Lower lobe of right lung (tissue), 2 donors: ENCODE measurements at regions not wholly inside any gene's neighbourhood (a gene's known extent, or its start where the extent isn't known, plus 50 kb on each side); places are given as distances from the start of the nearest gene placed in this dataset.
"Not testable (repeated sequence)": the region's sequence is repeated elsewhere in the genome, so short reads cannot be mapped to it uniquely, and the experiment has no call there.

Experiments used
- ATAC-seq, 2 donors: fragments of 200-7000 bp; cut with Tn5 transposase; one replicate each; pipeline ENCODE4 v1.9.1; 2020 to 2022; ENCODE audit warnings: mild to moderate bottlenecking in 2 of 2, moderate library complexity in 2 of 2
- DNase-seq: peaks from one replicate; pipeline ENCODE4 v3.0.0-alpha.2; 2020
- H3K27ac ChIP-seq: fragments of 200-600 bp; one replicate; pipeline ENCODE4 v1.8.0; 2022
- H3K27me3 ChIP-seq: fragments of 200-600 bp; one replicate; pipeline ENCODE4 v1.8.0; 2022; ENCODE audit warnings: low read depth
- H3K36me3 ChIP-seq: fragments of 200-600 bp; one replicate; pipeline ENCODE4 v1.8.0; 2022; ENCODE audit warnings: mild to moderate bottlenecking
- H3K4me1 ChIP-seq: fragments of 200-600 bp; one replicate; pipeline ENCODE4 v1.8.0; 2022
- H3K4me3 ChIP-seq: fragments of 200-600 bp; one replicate; pipeline ENCODE4 v1.8.0; 2022; ENCODE audit warnings: mild to moderate bottlenecking
- H3K9me3 ChIP-seq: fragments of 200-600 bp; one replicate; pipeline ENCODE4 v1.8.0; 2022
- CTCF ChIP-seq: fragments of 200-600 bp; IDR thresholded peaks from one replicate; pipeline ENCODE4 v1.8.0; 2022; ENCODE audit warnings: antibody characterized with exemption, mild to moderate bottlenecking
- intact Hi-C: fragments of 100-400 bp; cut with DNase I; formaldehyde crosslinking; loops from one replicate; pipeline ENCODE4 v1.11.0; 2022
- donor health status: DM: no; HTN: yes; CAD: no; lungs with severe emphysema.

DNA sequence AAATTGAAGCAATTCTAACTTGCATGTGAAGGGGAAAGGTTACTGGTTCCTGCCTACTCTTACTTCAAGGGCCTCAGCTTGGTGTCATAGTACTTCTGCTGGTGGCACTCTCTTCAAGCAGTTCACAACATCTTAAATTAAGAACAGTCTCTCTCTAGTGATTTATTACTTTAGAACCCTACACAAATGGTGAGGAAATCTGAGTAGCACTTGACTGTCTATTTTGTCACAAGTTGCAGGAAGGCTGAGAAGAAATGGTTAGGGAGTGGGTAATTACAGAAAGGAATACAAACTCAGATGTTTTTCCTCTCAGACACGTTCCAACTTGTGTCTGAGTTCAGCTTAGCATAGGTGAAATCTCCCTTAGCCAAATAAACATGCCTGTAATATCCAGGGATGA, 242.3 kb upstream of the GRIA3 start:
- Histone ChIP-seq H3K9me3 (no peaks in the 10 kb centered on the region), H3K27me3 (no peaks in the 10 kb centered on the region), H3K4me3 (no peak overlapping the region), H3K36me3 (no peaks in the 10 kb centered on the region), H3K4me1 (no peaks in the 10 kb centered on the region), H3K27ac (no peak overlapping the region)
- intact Hi-C loops: no loop called here
- ATAC-seq (no peak), DNase-seq (no peak)
- TF ChIP-seq CTCF: no peak

DNA sequence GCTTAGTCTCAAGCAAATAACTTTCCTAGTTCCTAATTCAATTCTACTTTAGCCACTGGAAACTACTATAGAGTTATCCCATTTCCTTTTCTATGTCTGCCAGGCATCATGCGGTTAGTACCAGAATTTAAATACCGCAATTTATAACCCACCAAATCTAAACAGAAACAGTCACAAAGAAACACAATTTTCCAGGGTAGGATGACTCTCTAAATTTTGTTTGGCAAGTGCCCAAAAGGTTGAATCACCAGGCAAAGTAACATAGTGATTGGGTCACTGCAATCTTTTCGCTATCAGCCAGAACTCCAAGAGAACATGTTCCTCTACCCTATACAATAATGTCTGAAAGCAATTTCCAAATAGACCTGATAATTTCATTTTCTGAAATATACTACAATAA, 240.2 kb upstream of the GRIA3 start:
- intact Hi-C loops: no loop called here
- H3K9me3 ChIP-seq: no peaks in the 10 kb centered on the region
- no peak for TF ChIP-seq CTCF

DNA sequence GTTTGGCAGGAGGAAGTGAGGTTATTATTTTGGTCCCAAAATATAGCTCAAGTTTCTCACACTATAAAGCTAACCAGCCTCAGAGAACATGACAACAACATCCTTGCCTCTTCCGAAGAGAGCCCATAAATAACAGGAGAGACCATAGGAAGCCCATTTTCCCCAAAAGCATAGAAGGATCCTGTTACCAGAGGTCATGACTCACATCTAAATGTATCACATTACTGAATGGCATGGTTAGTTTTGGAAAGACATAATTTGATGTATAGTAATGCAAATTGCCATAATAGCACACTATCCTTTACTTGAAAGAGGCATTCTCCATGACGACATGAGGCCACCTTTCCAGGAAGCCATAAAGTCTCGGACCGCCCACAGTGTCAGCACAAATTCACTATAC, 238.8 kb upstream of the GRIA3 start:
- DNase-seq: no peak
- H3K27ac ChIP-seq: no peak overlapping the region
- intact Hi-C loops: no loop called here

More for the DNA sequence above, 240.2 kb upstream of the GRIA3 start:
- no peak for ATAC-seq
- Histone ChIP-seq H3K4me1 (no peaks in the 10 kb centered on the region), H3K4me3 (no peak overlapping the region), H3K27me3 (no peaks in the 10 kb centered on the region), H3K27ac (no peak overlapping the region), H3K36me3 (no peaks in the 10 kb centered on the region)
- DNase-seq: no peak

DNA sequence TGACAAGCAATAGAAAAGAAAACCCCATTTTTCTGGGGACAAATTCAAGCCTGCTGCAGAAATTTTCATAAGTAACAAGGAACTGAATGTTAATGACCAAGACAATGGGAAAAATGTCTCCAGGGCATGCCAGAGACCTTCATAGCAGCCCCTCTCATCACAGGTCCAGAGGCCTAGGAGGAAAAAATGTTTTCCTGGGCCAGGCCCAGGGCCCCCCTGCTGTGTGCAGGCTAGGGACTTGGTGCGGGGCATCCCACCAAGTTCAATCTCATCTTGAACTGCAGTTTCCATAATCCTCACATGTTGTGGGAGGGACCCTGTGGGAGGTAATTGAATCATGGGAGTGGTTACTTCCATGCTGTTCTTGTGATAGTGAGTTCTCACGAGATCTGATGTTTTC, 211.5 kb upstream of the GRIA3 start:
- no peak for ATAC-seq
- intact Hi-C loops: no loop called here
- no peak overlapping the region for H3K27ac ChIP-seq
- DNase-seq: no peak
- no peaks in the 10 kb centered on the region for H3K27me3 ChIP-seq
- no peaks in the 10 kb centered on the region for H3K36me3 ChIP-seq
- no peaks in the 10 kb centered on the region for H3K4me1 ChIP-seq
- no peak overlapping the region for H3K4me3 ChIP-seq
- no peak for TF ChIP-seq CTCF
- no peaks in the 10 kb centered on the region for H3K9me3 ChIP-seq

More for the DNA sequence above, 238.8 kb upstream of the GRIA3 start:
- H3K27me3 ChIP-seq: no peaks in the 10 kb centered on the region
- H3K4me3 ChIP-seq: no peak overlapping the region
- TF ChIP-seq CTCF: no peak
- no peak for ATAC-seq
- H3K36me3 ChIP-seq: no peaks in the 10 kb centered on the region
- H3K4me1 ChIP-seq: no peaks in the 10 kb centered on the region
- no peaks in the 10 kb centered on the region for H3K9me3 ChIP-seq

DNA sequence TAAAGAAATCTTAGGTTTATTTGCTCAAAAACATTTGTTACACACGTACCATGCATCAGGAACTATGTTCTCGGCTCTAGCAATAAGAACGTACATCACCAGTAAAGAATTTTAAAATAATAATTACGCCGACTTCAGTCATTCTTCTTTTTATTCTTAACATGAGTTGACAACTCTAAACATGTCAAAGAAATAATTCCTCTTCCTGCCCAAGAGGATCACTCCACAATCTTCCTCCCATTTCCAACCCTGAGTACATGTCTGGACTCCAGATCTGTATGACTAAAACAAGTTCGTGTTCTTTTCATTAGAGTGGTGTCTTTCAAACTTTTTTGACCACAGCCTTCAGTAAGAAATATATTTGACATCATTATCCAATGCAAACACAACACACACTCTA, 201.6 kb upstream of the GRIA3 start:
- H3K36me3 ChIP-seq: no peaks in the 10 kb centered on the region
- H3K4me3 ChIP-seq: no peak overlapping the region
- no peaks in the 10 kb centered on the region for H3K4me1 ChIP-seq
- intact Hi-C loops: no loop called here
- DNase-seq (no peak), ATAC-seq (no peak)
- H3K27ac ChIP-seq: no peak overlapping the region
- H3K27me3 ChIP-seq: no peaks in the 10 kb centered on the region
- H3K9me3 ChIP-seq: no peaks in the 10 kb centered on the region
- no peak for TF ChIP-seq CTCF

- H3K27ac ChIP-seq, intact Hi-C loops, H3K27me3 ChIP-seq, ATAC-seq, H3K4me3 ChIP-seq, DNase-seq, H3K9me3 ChIP-seq, H3K4me1 ChIP-seq, H3K36me3 ChIP-seq: not testable (repeated sequence)
Observed at GRCh38 chrX:123002844-123003243, 181.2 kb upstream of the GRIA3 start.
